ENCODE measurements at regions not wholly inside any gene's neighbourhood (a gene's known extent, or its start where the extent isn't known, plus 50 kb on each side); places are given as distances from the start of the nearest gene placed in this dataset.
A peak's percentile ranks its signal among the peaks of the same experiment; 100 is the strongest.

DNA sequence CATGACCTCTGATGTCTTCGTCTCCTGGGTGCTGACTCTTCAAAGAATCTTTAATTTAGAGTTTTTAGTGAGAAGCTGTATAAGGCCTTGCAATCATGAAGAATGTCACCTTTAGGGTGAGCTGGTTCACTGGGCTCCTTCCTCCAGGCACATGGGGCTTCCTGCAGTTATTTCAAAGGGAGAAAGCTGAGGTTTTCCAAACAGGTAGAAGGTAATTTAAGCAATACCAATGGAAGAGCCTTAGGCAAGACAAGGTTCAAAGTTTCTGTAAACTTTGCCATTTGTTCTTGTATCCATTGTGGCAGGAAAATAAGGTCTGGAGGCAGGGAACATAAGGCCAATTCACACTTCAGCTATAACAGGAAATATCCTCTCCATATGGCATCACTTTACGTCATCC, 88.0 kb upstream of the EIF5 start:
- Histone ChIP-seq H3K9me3 (ENCODE audit: insufficient read depth in 2 of 2, low read depth in 1 of 2, low read length in 1 of 2) (no peaks in the 10 kb centered on the region), H2BK12ac (ENCODE audit: low read depth, low read length) (no peak overlapping the region), H4K20me1 (replicated peaks in 1 of 2; ENCODE audit: control insufficient read depth in 1 of 2, insufficient read depth in 2 of 2, low read length in 2 of 2) (no peaks in the 10 kb centered on the region), H3K18ac (ENCODE audit: extremely low read depth, low read length) (no peak overlapping the region), H3K23ac (ENCODE audit: insufficient read length) (no peak overlapping the region), H3K4me2 (ENCODE audit: insufficient read depth in 1 of 2, low read depth in 2 of 2, low read length in 2 of 2) (no peak overlapping the region), H2BK120ac (replicated peaks; ENCODE audit: low read depth, low read length) (no peak overlapping the region), H3K4me1 (replicated peaks in 1 of 4; ENCODE audit: control insufficient read depth in 3 of 4, insufficient read depth in 4 of 4, low read length in 3 of 4) (peaks cover 0 to 4% (median 0%) of the 10 kb centered on the region in 4 experiments; a peak in 2 of 7 replicates), H4K91ac (replicated peaks; ENCODE audit: insufficient read length, low read length) (no peak overlapping the region), H4K5ac (ENCODE audit: insufficient read length, low read depth, low read length) (no peak overlapping the region), H3K56ac (replicated peaks; ENCODE audit: insufficient read length, low read depth, low read length) (no peak overlapping the region), H3K14ac (ENCODE audit: insufficient read length) (no peak overlapping the region), H3K4ac (replicated peaks; ENCODE audit: insufficient read length, low read depth, low read length) (no peak overlapping the region), H3K27me3 (replicated peaks in 1 of 4; ENCODE audit: control insufficient read depth in 3 of 4, extremely low read depth in 1 of 4, insufficient read depth in 3 of 4, low read length in 3 of 4) (no peaks in the 10 kb centered on the region), H2BK15ac (ENCODE audit: low read length) (no peak overlapping the region), H3K9ac (replicated peaks in 1 of 4; ENCODE audit: extremely low read depth in 1 of 4, low read depth in 3 of 4, low read length in 3 of 4) (no peak overlapping the region), H3K23me2 (ENCODE audit: low read depth, low read length) (no peaks in the 10 kb centered on the region), H3K79me2 (ENCODE audit: control insufficient read depth in 1 of 2, insufficient read depth in 2 of 2, low read length in 2 of 2) (no peaks in the 10 kb centered on the region), H2AFZ (ENCODE audit: low read length) (no peak overlapping the region), H3K4me3 (ENCODE audit: extremely low read depth in 1 of 4, insufficient read depth in 2 of 4, low read depth in 3 of 4, low read length in 4 of 4) (no peak overlapping the region), H3K36me3 (ENCODE audit: control insufficient read depth in 2 of 4, insufficient read depth in 4 of 4, low read length in 3 of 4) (no peaks in the 10 kb centered on the region), H4K8ac (ENCODE audit: extremely low read depth, insufficient read depth, low read length) (no peak overlapping the region), H2BK20ac (ENCODE audit: low read length) (0 out of 2 replicates have a peak overlapping the region, but pooled peaks have one; percentile 61), H2AK5ac (ENCODE audit: low read depth, low read length) (no peak overlapping the region), H3K27ac (ENCODE audit: low read depth, low read length) (no peak overlapping the region), H3K79me1 (ENCODE audit: low read depth, low read length) (no peaks in the 10 kb centered on the region), H2BK5ac (ENCODE audit: low read depth, low read length) (peak overlapping the region; percentile 54; the same call in 1 of the 2 replicates)
- ChIA-PET CTCF (ENCODE audit: partially characterized antibody) (interaction anchor here (1.0 to 1.7 kb wide), 3 partner anchors 8 to 22 kb away, joined by 3 to 4 read pairs (median 4); no protein-coding TSS in a partner anchor), POLR2A (ENCODE audit: partially characterized antibody) (no interaction called here)
- FAIRE-seq: no peak
- TF ChIP-seq, protein P1, sequence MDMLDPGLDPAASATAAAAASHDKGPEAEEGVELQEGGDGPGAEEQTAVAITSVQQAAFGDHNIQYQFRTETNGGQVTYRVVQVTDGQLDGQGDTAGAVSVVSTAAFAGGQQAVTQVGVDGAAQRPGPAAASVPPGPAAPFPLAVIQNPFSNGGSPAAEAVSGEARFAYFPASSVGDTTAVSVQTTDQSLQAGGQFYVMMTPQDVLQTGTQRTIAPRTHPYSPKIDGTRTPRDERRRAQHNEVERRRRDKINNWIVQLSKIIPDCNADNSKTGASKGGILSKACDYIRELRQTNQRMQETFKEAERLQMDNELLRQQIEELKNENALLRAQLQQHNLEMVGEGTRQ (IDR thresholded peaks at IDR 0.05; ENCODE audit: low read length): no peak
- TF ChIP-seq POU5F1 (IDR thresholded peaks at IDR 0.05; ENCODE audit: low read depth, low read length) (no peak), CEBPB (IDR thresholded peaks at IDR 0.05; ENCODE audit: low read depth, low read length) (no peak), CHD2 (IDR thresholded peaks at IDR 0.05; ENCODE audit: low read length) (no peak)
- 34% methylated on average over 2 of the region's 2 CpGs; no CpG with 5 or more reads in 1 of the 2 experiments for WGBS, 2 experiments (ENCODE audit: extremely low coverage in 1 of 2, insufficient coverage in 1 of 2, insufficient read length in 1 of 2, insufficient replicate concordance in 2 of 2, low coverage in 1 of 2, low lambda C conversion rate in 2 of 2, missing lambda C conversion rate in 1 of 2)
- DNase-seq (ENCODE audit: low read depth in 1 of 2, low spot score in 2 of 2): no peak
